ENCODE measurements at regions not wholly inside any gene's neighbourhood (a gene's known extent, or its start where the extent isn't known, plus 50 kb on each side); places are given as distances from the start of the nearest gene placed in this dataset.

DNA sequence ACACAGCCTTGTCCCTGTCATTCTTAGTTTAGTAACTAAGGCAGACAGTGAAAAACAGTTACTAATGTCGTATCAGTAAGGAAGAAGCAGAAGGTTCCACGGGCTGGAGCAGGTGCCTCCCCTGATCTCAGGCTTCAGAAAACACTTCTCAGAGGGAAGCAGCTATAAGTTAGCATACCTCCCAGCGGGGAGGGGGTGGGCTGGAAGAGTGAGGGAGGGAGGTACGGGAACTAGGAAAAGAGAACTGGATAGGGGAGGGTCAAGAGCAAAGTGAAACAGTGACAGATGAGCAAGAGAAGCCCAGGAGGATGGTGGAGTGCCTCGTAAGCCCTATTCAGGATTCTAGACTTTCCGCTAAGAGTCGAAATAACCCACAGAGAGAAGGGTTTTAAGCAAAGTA lies 186.3 kb upstream of the XYLT1 start:
- Histone ChIP-seq H3K36me3 (no peaks in the 10 kb centered on the region), H3K27ac (no peak overlapping the region), H3K4me1 (ENCODE audit: insufficient read depth) (no peaks in the 10 kb centered on the region), H3K4me3 (no peak overlapping the region), H3K27me3 (no peaks in the 10 kb centered on the region), H3K9me3 (no peaks in the 10 kb centered on the region)
- no peak for TF ChIP-seq EP300 (IDR thresholded peaks at IDR 0.05)
- TF ChIP-seq POLR2A (IDR thresholded peaks at IDR 0.05), result no peak
- TF ChIP-seq, protein P1, sequence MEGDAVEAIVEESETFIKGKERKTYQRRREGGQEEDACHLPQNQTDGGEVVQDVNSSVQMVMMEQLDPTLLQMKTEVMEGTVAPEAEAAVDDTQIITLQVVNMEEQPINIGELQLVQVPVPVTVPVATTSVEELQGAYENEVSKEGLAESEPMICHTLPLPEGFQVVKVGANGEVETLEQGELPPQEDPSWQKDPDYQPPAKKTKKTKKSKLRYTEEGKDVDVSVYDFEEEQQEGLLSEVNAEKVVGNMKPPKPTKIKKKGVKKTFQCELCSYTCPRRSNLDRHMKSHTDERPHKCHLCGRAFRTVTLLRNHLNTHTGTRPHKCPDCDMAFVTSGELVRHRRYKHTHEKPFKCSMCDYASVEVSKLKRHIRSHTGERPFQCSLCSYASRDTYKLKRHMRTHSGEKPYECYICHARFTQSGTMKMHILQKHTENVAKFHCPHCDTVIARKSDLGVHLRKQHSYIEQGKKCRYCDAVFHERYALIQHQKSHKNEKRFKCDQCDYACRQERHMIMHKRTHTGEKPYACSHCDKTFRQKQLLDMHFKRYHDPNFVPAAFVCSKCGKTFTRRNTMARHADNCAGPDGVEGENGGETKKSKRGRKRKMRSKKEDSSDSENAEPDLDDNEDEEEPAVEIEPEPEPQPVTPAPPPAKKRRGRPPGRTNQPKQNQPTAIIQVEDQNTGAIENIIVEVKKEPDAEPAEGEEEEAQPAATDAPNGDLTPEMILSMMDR (IDR thresholded peaks at IDR 0.05), result no peak
- DNase-seq, result no peak
- intact Hi-C loops (cut with DNase I), result loop anchor here in 1 of 4 donors (10.0 kb wide), 1 partner anchor 58 kb away; no protein-coding TSS in a partner anchor
- 35 to 45% (median 37%) methylated on average over 7 of the region's 7 CpGs for WGBS, 3 donors

DNA sequence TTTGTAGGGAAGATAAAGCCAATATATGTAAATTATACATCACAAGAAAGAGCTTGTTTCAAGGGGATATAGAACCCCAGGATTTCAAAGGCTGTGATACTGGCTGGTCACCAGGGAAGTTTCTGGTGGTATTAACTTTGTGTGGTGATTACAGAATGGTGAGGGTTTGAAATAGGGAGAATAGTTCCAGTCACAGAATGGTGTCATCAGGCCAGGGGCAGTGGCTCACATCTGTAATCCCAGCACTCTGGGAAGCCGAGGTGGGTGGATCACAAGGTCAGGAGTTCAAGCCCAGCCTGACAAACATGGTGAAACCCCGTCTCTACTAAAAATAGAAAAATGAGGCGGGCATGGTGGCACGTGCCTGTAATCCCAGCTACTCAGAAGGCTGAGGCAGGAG lies 183.8 kb upstream of the XYLT1 start:
- DNase-seq, result no peak
- Histone ChIP-seq H3K4me1 (ENCODE audit: insufficient read depth) (no peaks in the 10 kb centered on the region), H3K9me3 (no peaks in the 10 kb centered on the region), H3K4me3 (no peak overlapping the region), H3K36me3 (no peaks in the 10 kb centered on the region), H3K27me3 (no peaks in the 10 kb centered on the region), H3K27ac (no peak overlapping the region)
- 34 to 44% (median 42%) methylated on average over 4 of the region's 4 CpGs for WGBS, 3 donors
- TF ChIP-seq, protein P1 (IDR thresholded peaks at IDR 0.05), result no peak
- TF ChIP-seq EP300 (IDR thresholded peaks at IDR 0.05) (no peak), POLR2A (IDR thresholded peaks at IDR 0.05) (no peak)
- intact Hi-C loops (cut with DNase I), result loop anchor here in 1 of 4 donors (10.0 kb wide), 1 partner anchor 60 kb away; no protein-coding TSS in a partner anchor

DNA sequence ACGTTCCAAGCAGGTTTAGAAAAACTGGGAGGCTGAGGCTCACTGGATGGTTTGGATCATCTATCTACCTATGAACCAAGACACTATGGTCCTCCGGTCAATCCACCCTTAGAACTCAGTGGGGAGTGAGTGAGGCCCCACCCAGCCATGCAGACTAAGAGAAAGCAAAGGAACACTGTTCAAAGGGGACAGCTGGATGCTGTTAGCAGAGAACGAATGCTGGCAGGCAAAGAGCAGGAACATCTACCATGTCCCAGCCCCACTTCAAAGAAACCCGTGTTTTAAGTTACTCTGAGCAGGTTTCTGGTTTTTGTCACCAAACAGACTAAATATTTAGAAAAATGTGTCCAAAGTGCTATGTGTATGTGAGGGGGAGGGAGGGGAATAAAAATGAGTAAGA lies 183.4 kb upstream of the XYLT1 start:
- no peak for DNase-seq
- no peaks in the 10 kb centered on the region for H3K36me3 ChIP-seq
- H3K27ac ChIP-seq, result no peak overlapping the region
- TF ChIP-seq, protein P1 (IDR thresholded peaks at IDR 0.05), result no peak
- TF ChIP-seq EP300 (IDR thresholded peaks at IDR 0.05) (no peak), POLR2A (IDR thresholded peaks at IDR 0.05) (no peak)
- 23 to 30% (median 28%) methylated on average over 4 of the region's 4 CpGs for WGBS, 3 donors
- no peaks in the 10 kb centered on the region for H3K4me1 ChIP-seq (ENCODE audit: insufficient read depth)
- H3K4me3 ChIP-seq, result no peak overlapping the region
- H3K9me3 ChIP-seq, result no peaks in the 10 kb centered on the region
- no peaks in the 10 kb centered on the region for H3K27me3 ChIP-seq
- intact Hi-C loops (cut with DNase I), result loop anchor here in 1 of 4 donors (10.0 kb wide), 1 partner anchor 61 kb away; no protein-coding TSS in a partner anchor

DNA sequence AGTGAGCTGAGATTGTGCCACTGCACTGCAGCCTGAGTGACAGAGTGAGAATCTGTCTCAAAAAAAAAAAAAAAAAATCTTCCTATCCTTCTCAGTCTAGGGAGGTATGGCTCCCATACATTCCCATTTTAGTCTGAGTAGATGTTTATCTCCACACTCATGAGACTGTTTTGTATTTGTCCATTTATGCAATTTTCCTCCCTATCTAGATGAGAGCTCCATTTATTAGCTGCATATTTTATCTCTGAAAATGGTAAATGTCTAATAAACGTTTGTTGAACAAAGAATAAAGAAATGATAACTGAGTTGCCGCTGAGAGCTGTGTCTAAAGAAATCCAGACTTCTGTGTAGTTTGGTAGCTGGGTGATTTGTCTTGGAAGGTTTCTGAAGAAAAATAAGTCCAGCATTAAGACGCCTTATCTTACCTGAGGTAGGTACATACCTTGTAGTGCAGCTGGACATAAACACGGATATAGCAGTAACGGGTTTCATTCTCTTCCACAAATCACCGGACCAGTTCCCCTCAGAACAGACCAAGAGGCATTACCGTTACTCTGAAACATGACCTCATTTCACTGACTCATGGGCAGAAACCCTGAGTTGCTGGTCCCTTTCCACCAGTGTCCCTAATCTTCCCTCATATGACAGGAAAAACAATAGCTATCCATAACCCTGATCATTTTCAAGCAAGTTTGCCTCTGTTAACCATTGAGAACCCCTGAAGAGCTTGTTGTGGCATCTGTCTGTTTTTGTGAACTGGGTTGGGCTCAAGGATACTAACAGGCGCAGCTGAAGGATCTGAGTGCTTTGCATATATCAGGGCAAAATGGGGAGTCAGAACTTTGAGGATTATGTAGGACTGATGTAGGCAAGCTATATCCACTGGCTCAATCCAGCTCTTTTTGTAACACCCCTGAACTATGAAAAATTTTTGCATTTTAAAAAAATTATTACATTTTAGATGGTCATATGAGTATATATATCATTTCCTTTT lies 177.4 kb upstream of the XYLT1 start:
- Histone ChIP-seq H3K4me3 (no peak overlapping the region), H3K9me3 (no peaks in the 10 kb centered on the region), H3K27me3 (no peaks in the 10 kb centered on the region), H3K27ac (no peak overlapping the region), H3K36me3 (no peaks in the 10 kb centered on the region), H3K4me1 (ENCODE audit: insufficient read depth) (no peaks in the 10 kb centered on the region)
- intact Hi-C loops (cut with DNase I), result no loop called here
- TF ChIP-seq EP300 (IDR thresholded peaks at IDR 0.05), result no peak
- TF ChIP-seq POLR2A (IDR thresholded peaks at IDR 0.05), result no peak
- TF ChIP-seq, protein P1 (IDR thresholded peaks at IDR 0.05), result no peak
- WGBS, 3 donors, result 63 to 76% (median 68%) methylated on average over 8 of the region's 8 CpGs
- no peak for DNase-seq

Measured in ovary (tissue), 7 donors.